ENCODE measurements at regions not wholly inside any gene's neighbourhood (a gene's known extent, or its start where the extent isn't known, plus 50 kb on each side); places are given as distances from the start of the nearest gene placed in this dataset.
"Not testable (repeated sequence)": the region's sequence is repeated elsewhere in the genome, so short reads cannot be mapped to it uniquely, and the experiment has no call there.

- no peak for ATAC-seq
Measured at GRCh38 chr6:78597966-78598365, 269.4 kb upstream of the IRAK1BP1 start.

GRCh38 chr6:78598966-78599365 lies 268.4 kb upstream of the IRAK1BP1 start:
- ATAC-seq, result peak; percentile 54

- no peak for ATAC-seq
Measured at GRCh38 chr6:78599526-78599925, 267.8 kb upstream of the IRAK1BP1 start.

GRCh38 chr6:78605909-78606446 lies 261.4 kb upstream of the IRAK1BP1 start:
- no peak for ATAC-seq

GRCh38 chr6:78607189-78607588 lies 260.2 kb upstream of the IRAK1BP1 start:
- ATAC-seq, result no peak

GRCh38 chr6:78611102-78611620 lies 256.2 kb upstream of the IRAK1BP1 start:
- no peak for ATAC-seq

- no peak for ATAC-seq
Measured at GRCh38 chr6:78611886-78612480, 255.4 kb upstream of the IRAK1BP1 start.

GRCh38 chr6:78614961-78615360 lies 252.4 kb upstream of the IRAK1BP1 start:
- no peak for ATAC-seq

GRCh38 chr6:78615430-78615904 lies 251.9 kb upstream of the IRAK1BP1 start:
- no peak for ATAC-seq

- no peak for ATAC-seq
Measured at GRCh38 chr6:78618970-78619369, 248.4 kb upstream of the IRAK1BP1 start.

- no peak for ATAC-seq
Measured at GRCh38 chr6:78623554-78623953, 243.8 kb upstream of the IRAK1BP1 start.

- no peak for ATAC-seq
Measured at GRCh38 chr6:78629154-78629721, 238.1 kb upstream of the IRAK1BP1 start.

- ATAC-seq, result no peak
Measured at GRCh38 chr6:78629836-78630235, 237.5 kb upstream of the IRAK1BP1 start.

- ATAC-seq, result no peak
Measured at GRCh38 chr6:78631976-78632375, 235.4 kb upstream of the IRAK1BP1 start.

- ATAC-seq, result no peak
Measured at GRCh38 chr6:78639111-78640110, 227.9 kb upstream of the IRAK1BP1 start.

GRCh38 chr6:78643976-78644375 lies 223.4 kb upstream of the IRAK1BP1 start:
- ATAC-seq, result not testable (repeated sequence)

- ATAC-seq, result not testable (repeated sequence)
Measured at GRCh38 chr6:78646542-78647415, 220.6 kb upstream of the IRAK1BP1 start.

- ATAC-seq, result not testable (repeated sequence)
Measured at GRCh38 chr6:78665819-78666218, 201.5 kb upstream of the IRAK1BP1 start.

- no peak for ATAC-seq
Measured at GRCh38 chr6:78666764-78667163, 200.6 kb upstream of the IRAK1BP1 start.

GRCh38 chr6:78670156-78670555 lies 197.2 kb upstream of the IRAK1BP1 start:
- ATAC-seq, result no peak

GRCh38 chr6:78670802-78671201 lies 196.5 kb upstream of the IRAK1BP1 start:
- no peak for ATAC-seq
